ENCODE measurements at regions not wholly inside any gene's neighbourhood (a gene's known extent, or its start where the extent isn't known, plus 50 kb on each side); places are given as distances from the start of the nearest gene placed in this dataset.

DNA sequence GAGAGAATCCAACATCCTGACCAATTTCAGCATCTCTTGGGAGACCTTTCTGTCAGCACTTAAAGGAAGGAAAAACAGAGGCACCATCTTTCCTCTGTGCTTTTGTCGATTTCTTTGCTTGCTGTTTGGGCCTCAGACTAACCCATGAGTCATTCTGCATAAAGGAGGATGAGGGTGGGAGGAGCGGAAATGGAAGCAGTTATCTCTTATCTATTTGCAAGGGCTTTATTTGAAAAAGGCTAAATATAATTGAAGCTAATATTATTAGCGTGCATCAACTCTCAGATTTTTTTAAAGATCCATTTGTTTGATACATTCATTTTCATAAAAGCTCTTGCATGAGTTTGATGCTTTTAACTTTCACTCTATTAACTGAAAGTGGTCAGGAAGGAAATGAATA is 72.9 kb downstream of the ZNF622 start:
- intact Hi-C loops (cut with DNase I; ENCODE audit: low total_unique reads), result no loop called here
- Histone ChIP-seq H3K9me3 (no peaks in the 10 kb centered on the region), H3K36me3 (ENCODE audit: low read depth, missing control alignments) (no peaks in the 10 kb centered on the region), H3K27ac (no peak overlapping the region), H3K27me3 (no peaks in the 10 kb centered on the region), H3K4me3 (no peak overlapping the region), H3K4me1 (no peaks in the 10 kb centered on the region)
- 55 to 57% methylated on average over 3 of the region's 3 CpGs for WGBS, 2 donors
- no peak for TF ChIP-seq CTCF (IDR thresholded peaks at IDR 0.05)
- no peak for TF ChIP-seq POLR2A (IDR thresholded peaks at IDR 0.05)
- DNase-seq, result no peak

GRCh38 chr5:16391858-16392649 is 73.5 kb downstream of the ZNF622 start:
- DNase-seq, result no peak
- Histone ChIP-seq H3K27ac (no peak overlapping the region), H3K4me1 (no peaks in the 10 kb centered on the region), H3K36me3 (ENCODE audit: low read depth, missing control alignments) (no peaks in the 10 kb centered on the region), H3K9me3 (no peaks in the 10 kb centered on the region), H3K27me3 (no peaks in the 10 kb centered on the region), H3K4me3 (no peak overlapping the region)
- no peak for TF ChIP-seq POLR2A (IDR thresholded peaks at IDR 0.05)
- TF ChIP-seq CTCF (IDR thresholded peaks at IDR 0.05), result no peak
- intact Hi-C loops (cut with DNase I; ENCODE audit: low total_unique reads), result no loop called here
- WGBS, 2 donors, result 69 to 83% methylated on average over 8 of the region's 8 CpGs

- WGBS, 2 donors, result 80 to 90% methylated on average over 1 of the region's 1 CpG
- TF ChIP-seq POLR2A (IDR thresholded peaks at IDR 0.05), result no peak
- TF ChIP-seq CTCF (IDR thresholded peaks at IDR 0.05), result no peak
- no peaks in the 10 kb centered on the region for H3K9me3 ChIP-seq
- H3K27me3 ChIP-seq, result no peaks in the 10 kb centered on the region
- intact Hi-C loops (cut with DNase I; ENCODE audit: low total_unique reads), result no loop called here
- DNase-seq, result no peak
- H3K4me3 ChIP-seq, result no peak overlapping the region
- H3K27ac ChIP-seq, result no peak overlapping the region
- H3K4me1 ChIP-seq, result no peaks in the 10 kb centered on the region
- H3K36me3 ChIP-seq (ENCODE audit: low read depth, missing control alignments), result no peaks in the 10 kb centered on the region
Measured at GRCh38 chr5:16390825-16391224, 74.8 kb downstream of the ZNF622 start.

DNA sequence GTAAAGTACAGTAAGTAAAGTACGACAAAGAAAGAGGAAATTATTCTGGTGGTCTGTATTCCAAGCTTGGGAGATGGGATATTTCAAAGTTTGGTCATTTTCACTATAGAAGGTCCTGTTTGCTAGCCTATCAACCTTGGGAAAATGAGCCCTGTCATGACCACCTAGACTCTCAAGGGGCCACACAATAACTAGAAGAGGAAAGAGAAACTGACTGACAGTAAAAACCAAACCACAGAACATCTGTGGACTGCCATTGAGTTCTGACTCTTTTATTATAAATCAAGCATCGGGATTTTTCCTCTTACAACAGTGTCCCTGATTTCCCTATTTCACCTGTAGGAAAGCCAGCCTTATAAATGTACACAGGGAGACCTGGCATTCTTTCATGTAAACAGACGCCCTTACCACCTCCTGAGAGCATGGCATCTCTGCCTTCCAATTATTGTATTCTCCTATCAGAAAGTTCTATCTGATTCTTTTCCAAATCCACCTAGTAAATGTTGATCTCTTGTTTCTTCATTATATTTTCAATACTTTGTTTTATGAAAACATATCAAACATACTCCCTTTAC is 80.0 kb downstream of the ZNF622 start:
- no peaks in the 10 kb centered on the region for H3K4me1 ChIP-seq
- H3K4me3 ChIP-seq, result no peak overlapping the region
- H3K27ac ChIP-seq, result no peak overlapping the region
- intact Hi-C loops (cut with DNase I; ENCODE audit: low total_unique reads), result no loop called here
- no peaks in the 10 kb centered on the region for H3K9me3 ChIP-seq
- H3K36me3 ChIP-seq (ENCODE audit: low read depth, missing control alignments), result no peaks in the 10 kb centered on the region
- WGBS, 2 donors, result 74 to 94% methylated on average over 3 of the region's 3 CpGs
- no peak for TF ChIP-seq CTCF (IDR thresholded peaks at IDR 0.05)
- no peak for TF ChIP-seq POLR2A (IDR thresholded peaks at IDR 0.05)
- H3K27me3 ChIP-seq, result no peaks in the 10 kb centered on the region
- no peak for DNase-seq

DNA sequence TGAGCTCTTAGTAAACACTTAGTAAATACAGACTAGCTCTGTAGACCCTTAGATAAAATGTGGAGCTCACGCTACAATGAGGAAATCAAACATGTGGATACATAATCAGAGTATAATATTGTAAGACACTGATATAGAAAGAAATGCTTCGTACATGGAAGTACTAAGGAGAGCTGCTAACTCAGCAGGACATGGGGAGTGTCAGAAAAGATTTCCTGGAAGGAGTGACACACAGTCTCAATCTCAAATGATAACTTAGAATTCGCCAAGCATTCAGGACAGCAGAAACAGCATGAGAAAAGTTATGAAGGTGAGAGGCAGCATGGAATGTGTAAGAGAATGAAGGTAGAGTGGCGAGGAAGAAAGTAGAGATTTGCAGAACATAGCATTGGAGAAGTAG is 80.8 kb downstream of the ZNF622 start:
- H3K4me1 ChIP-seq, result no peaks in the 10 kb centered on the region
- no peak for DNase-seq
- no peaks in the 10 kb centered on the region for H3K36me3 ChIP-seq (ENCODE audit: low read depth, missing control alignments)
- H3K27me3 ChIP-seq, result no peaks in the 10 kb centered on the region
- intact Hi-C loops (cut with DNase I; ENCODE audit: low total_unique reads), result no loop called here
- no peak overlapping the region for H3K27ac ChIP-seq
- TF ChIP-seq POLR2A (IDR thresholded peaks at IDR 0.05) (no peak), CTCF (IDR thresholded peaks at IDR 0.05) (no peak)
- no peaks in the 10 kb centered on the region for H3K9me3 ChIP-seq
- no peak overlapping the region for H3K4me3 ChIP-seq
- WGBS, 2 donors, result 84 to 88% methylated on average over 4 of the region's 4 CpGs

Measured in testis (tissue), 2 donors.